ENCODE measurements at regions not wholly inside any gene's neighbourhood (a gene's known extent, or its start where the extent isn't known, plus 50 kb on each side); places are given as distances from the start of the nearest gene placed in this dataset.

GRCh38 chr11:29959488-29959887, 57.3 kb downstream of the KCNA4 start:
- Histone ChIP-seq H3K9me3 (ENCODE audit: insufficient read depth, low read length) (no peaks in the 10 kb centered on the region), H4K20me1 (ENCODE audit: low read depth, low read length) (no peaks in the 10 kb centered on the region), H3K9me2 (replicated peaks; ENCODE audit: insufficient read depth, low read length) (no peaks in the 10 kb centered on the region), H3K27ac (ENCODE audit: low read depth, low read length) (no peak overlapping the region), H3K27me3 (ENCODE audit: low read length) (no peaks in the 10 kb centered on the region), H3F3A (ENCODE audit: insufficient read depth) (no peaks in the 10 kb centered on the region), H2AFZ (ENCODE audit: low read depth, low read length, severe bottlenecking) (no peak overlapping the region), H3K36me3 (ENCODE audit: low read length) (no peaks in the 10 kb centered on the region), H3K79me2 (ENCODE audit: insufficient read depth, low read length) (no peaks in the 10 kb centered on the region), H3K9ac (ENCODE audit: low read length) (no peak overlapping the region), H3K4me2 (ENCODE audit: low read depth, low read length, poor library complexity, severe bottlenecking) (no peak overlapping the region), H3K4me3 (ENCODE audit: insufficient read depth, low read length, poor library complexity, severe bottlenecking) (no peak overlapping the region)
- TF ChIP-seq CTCF (IDR thresholded peaks at IDR 0.05; ENCODE audit: insufficient read depth, low read length, poor library complexity, severe bottlenecking) (no peak), EZH2phosphoT487 (conservative IDR thresholded peaks at IDR 0.05; ENCODE audit: low read length) (no peak)

- H3K27me3 ChIP-seq (ENCODE audit: low read length), result no peaks in the 10 kb centered on the region
- TF ChIP-seq CTCF (IDR thresholded peaks at IDR 0.05; ENCODE audit: insufficient read depth, low read length, poor library complexity, severe bottlenecking) (no peak), EZH2phosphoT487 (conservative IDR thresholded peaks at IDR 0.05; ENCODE audit: low read length) (no peak)
- H3K79me2 ChIP-seq (ENCODE audit: insufficient read depth, low read length), result no peaks in the 10 kb centered on the region
- H3K9ac ChIP-seq (ENCODE audit: low read length), result no peak overlapping the region
- H2AFZ ChIP-seq (ENCODE audit: low read depth, low read length, severe bottlenecking), result no peak overlapping the region
- H3K9me3 ChIP-seq (ENCODE audit: insufficient read depth, low read length), result no peaks in the 10 kb centered on the region
- H3K9me2 ChIP-seq (replicated peaks; ENCODE audit: insufficient read depth, low read length), result no peaks in the 10 kb centered on the region
- H3K4me3 ChIP-seq (ENCODE audit: insufficient read depth, low read length, poor library complexity, severe bottlenecking), result no peak overlapping the region
- no peaks in the 10 kb centered on the region for H3F3A ChIP-seq (ENCODE audit: insufficient read depth)
- no peaks in the 10 kb centered on the region for H3K36me3 ChIP-seq (ENCODE audit: low read length)
- H4K20me1 ChIP-seq (ENCODE audit: low read depth, low read length), result no peaks in the 10 kb centered on the region
- H3K27ac ChIP-seq (ENCODE audit: low read depth, low read length), result no peak overlapping the region
- no peak overlapping the region for H3K4me2 ChIP-seq (ENCODE audit: low read depth, low read length, poor library complexity, severe bottlenecking)
These were observed 59.4 kb downstream of the KCNA4 start for GRCh38 chr11:29957431-29957830.

GRCh38 chr11:29956076-29956556, 60.7 kb downstream of the KCNA4 start:
- TF ChIP-seq EZH2phosphoT487 (conservative IDR thresholded peaks at IDR 0.05; ENCODE audit: low read length) (no peak), CTCF (IDR thresholded peaks at IDR 0.05; ENCODE audit: insufficient read depth, low read length, poor library complexity, severe bottlenecking) (no peak)
- Histone ChIP-seq H3K79me2 (ENCODE audit: insufficient read depth, low read length) (no peaks in the 10 kb centered on the region), H4K20me1 (ENCODE audit: low read depth, low read length) (no peaks in the 10 kb centered on the region), H3K27me3 (ENCODE audit: low read length) (no peaks in the 10 kb centered on the region), H2AFZ (ENCODE audit: low read depth, low read length, severe bottlenecking) (no peak overlapping the region), H3K4me2 (ENCODE audit: low read depth, low read length, poor library complexity, severe bottlenecking) (no peak overlapping the region), H3K9me3 (ENCODE audit: insufficient read depth, low read length) (no peaks in the 10 kb centered on the region), H3K9me2 (replicated peaks; ENCODE audit: insufficient read depth, low read length) (no peaks in the 10 kb centered on the region), H3K36me3 (ENCODE audit: low read length) (no peaks in the 10 kb centered on the region), H3F3A (ENCODE audit: insufficient read depth) (no peaks in the 10 kb centered on the region), H3K4me3 (ENCODE audit: insufficient read depth, low read length, poor library complexity, severe bottlenecking) (no peak overlapping the region), H3K27ac (ENCODE audit: low read depth, low read length) (no peak overlapping the region), H3K9ac (ENCODE audit: low read length) (no peak overlapping the region)

Measured in SU-DHL-6 (cell line).